HG03439 (cell line): ENCODE measurements at regions not wholly inside any gene's neighbourhood (a gene's known extent, or its start where the extent isn't known, plus 50 kb on each side); places are given as distances from the start of the nearest gene placed in this dataset.

ENCODE experiments used
- ATAC-seq: cut with Tn5 transposase; IDR thresholded peaks from one replicate; pipeline ENCODE4 v1.9.1; 2021; ENCODE audit warnings: mild to moderate bottlenecking, moderate library complexity; ENCODE audit not compliant: unreplicated experiment

DNA sequence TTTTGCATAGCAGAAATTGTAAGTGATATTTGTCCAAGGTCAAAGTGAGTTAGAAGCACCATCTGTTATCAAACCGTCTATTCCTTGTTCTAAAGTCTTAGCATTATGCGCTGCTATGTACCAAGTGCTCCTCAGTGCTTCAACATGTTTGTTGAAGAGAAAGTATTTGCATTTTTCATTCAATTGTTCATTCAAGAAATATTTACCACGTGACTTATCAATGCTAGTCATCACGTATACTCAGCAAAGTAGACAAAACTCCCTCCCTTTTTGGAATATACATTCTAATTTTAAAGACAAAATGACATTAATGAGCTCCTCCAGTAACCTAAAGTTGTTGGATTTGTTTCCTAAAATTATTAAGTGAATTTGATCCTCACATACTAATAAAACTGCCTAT is 388.0 kb upstream of the CDH8 start:
- ATAC-seq, result no peak

- no peak for ATAC-seq
These were observed 372.5 kb upstream of the CDH8 start for GRCh38 chr16:62408760-62409159.

DNA sequence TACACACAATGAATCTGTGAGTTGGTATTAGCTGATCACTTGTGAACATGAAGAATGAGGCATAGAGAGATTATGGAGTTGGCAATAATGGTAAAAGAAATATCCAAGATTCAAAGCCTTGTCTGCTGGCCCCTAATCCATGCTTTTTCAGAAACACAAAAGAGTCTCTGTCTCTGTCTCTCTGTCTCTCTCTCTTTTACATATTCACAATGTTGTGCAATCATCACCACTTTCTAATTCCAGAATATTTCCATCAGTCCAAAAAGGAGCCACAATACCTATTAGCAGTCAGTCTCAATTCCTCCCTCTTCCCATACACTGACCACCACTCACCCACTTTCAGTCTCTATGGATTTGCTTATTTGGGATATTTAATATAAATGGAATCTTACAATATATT is 370.1 kb upstream of the CDH8 start:
- ATAC-seq, result no peak

DNA sequence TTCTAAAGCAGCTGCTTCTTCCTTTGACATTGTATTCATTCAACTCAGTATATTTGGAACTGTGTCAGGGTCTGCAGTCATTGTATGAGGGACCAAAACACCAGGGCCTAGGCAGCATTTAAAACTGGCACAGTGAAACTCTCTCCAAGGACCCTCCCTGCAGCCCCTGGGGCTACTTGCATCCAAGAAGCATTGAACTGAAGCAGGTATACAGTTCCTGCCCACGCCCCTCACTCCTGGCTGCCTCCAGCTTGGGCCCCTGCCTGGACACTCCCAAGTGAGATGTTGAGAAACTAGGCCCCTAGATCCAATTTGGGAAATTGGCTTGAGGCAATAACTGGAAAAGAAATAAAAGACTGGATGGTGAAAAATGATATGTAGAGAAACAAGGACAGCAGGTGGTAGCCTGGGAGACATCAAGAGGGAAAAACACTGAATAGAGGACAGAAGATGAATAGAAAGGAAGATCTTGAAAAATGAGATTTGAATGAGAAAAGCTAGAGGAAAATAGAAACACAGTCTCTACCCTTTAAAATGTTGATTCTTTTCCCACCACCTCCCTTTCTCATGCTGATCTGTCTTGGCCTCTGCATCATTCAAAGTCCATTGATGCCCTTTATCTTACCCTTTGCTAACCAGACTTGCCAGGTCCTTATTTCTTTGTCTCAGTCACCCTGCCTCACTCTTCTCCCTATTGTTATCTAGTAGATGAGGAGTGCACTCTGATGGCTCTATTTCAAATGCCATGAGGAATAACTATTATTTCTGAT is 368.8 kb upstream of the CDH8 start:
- no peak for ATAC-seq

GRCh38 chr16:62392698-62393097 is 356.5 kb upstream of the CDH8 start:
- no peak for ATAC-seq

GRCh38 chr16:62391940-62392339 is 355.7 kb upstream of the CDH8 start:
- no peak for ATAC-seq

DNA sequence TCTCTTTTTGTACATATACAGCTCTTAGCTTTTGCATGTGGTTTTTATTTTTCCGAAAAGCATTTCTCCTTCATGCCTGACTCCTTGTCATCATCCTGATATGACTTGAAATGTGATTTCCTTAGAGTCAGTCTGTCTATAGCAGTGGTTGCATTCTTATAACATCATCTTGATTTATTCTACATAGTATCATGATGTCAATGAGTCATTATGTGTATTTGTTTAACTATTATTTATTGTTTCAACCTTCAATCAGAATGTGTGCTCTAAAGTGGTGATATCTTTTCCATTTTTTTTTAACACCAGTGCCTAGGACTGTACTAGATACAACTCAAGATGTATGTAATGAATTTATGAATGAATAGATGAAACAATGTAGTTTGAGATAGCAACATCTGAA is 354.9 kb upstream of the CDH8 start:
- no peak for ATAC-seq

DNA sequence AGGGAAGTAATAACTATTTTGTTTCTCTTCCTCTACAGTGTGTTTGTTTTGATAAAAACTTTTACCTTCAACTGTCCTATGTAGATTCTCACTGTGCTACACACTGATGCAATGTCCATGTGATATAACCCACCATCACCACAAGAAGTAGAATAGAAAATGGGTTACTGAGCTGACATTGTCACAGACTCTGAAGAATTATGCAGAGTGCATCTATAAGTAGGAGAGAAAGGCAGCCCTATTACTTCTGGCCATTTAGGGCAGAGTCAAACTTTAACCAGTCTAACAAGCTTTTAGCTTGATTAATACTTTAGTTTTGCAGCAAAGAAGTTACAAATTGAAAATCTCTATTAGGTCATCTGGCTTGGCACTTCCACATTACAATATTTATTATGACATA is 354.0 kb upstream of the CDH8 start:
- no peak for ATAC-seq

- no peak for ATAC-seq
These were observed 350.2 kb upstream of the CDH8 start for GRCh38 chr16:62386411-62386810.

DNA sequence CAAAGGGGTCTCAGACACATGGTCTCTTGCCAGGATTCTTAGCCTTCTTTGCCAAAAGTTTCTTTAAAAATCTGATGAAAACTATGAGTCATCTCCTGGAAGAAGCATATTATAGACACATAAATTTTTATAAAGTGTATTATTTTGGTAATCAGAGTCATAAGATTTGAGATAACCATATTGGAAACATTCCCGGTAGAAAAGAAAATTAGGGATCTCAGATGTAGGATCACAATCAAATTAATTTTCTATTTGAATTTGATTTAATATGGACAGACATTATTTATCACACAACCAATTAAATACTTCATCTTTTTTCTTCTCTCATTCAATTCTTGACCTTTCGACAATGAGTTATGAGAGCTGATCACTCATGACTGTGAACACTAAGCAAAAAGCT is 347.7 kb upstream of the CDH8 start:
- ATAC-seq, result no peak

- ATAC-seq, result no peak
These were observed 334.2 kb upstream of the CDH8 start for GRCh38 chr16:62370445-62370844.

DNA sequence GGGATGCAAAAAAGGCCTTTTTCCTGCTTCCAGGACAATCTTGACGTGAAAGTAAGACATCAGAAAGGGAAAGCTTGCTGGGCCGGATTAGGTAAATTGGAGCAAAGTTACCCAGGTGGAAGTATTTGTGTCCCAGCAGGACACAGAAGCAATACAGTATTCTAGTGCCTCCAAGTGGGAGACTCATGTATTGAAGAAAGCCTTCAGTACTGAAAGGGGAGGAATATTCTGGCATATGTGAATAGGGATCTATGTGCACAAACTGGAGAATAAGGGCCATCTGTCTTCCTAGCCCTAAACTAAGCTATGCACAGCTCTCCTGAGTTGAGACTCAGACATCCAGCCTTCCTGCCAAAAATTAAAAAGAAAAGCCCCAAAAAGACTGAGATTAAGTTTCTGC is 327.3 kb upstream of the CDH8 start:
- no peak for ATAC-seq

- no peak for ATAC-seq
These were observed 317.1 kb upstream of the CDH8 start for GRCh38 chr16:62353355-62353754.

- ATAC-seq, result no peak
These were observed 306.0 kb upstream of the CDH8 start for GRCh38 chr16:62342216-62342615.

DNA sequence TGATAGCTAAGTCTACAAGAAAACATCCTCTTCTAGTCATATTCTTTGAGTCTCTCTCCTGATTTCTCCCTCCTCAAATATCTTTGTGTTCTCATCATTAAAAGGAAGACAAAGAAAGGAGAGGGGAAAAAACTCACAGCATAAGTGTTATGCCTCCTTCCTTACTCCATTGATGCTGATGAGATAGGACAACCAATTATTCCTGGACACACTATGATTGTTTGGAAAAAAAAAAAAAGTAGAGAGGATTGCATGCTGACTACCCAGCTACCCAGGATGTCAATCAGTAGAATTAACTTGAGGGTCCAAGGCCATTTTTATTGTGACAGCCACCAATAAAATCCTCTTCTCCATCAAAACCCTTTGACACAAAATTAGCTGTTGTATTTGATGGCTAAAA is 299.1 kb upstream of the CDH8 start:
- no peak for ATAC-seq

DNA sequence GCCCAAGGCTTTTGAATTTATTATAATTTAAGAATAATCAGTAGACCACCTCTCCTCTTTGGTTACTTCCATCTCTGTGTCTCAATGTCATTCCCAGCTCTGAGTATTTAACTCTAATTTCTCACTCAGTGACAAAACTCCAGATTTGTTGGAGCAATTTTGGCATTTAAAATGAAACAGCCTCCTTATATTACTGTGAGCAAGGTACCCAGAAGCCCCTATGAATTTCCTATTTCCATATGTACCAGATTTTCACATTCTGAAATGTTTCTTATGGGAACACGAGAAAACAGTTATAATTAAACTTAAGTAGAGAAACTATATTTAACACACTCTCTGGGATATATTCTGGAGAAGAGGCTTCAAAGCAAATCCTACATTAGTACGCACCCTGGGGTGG is 285.4 kb upstream of the CDH8 start:
- no peak for ATAC-seq

DNA sequence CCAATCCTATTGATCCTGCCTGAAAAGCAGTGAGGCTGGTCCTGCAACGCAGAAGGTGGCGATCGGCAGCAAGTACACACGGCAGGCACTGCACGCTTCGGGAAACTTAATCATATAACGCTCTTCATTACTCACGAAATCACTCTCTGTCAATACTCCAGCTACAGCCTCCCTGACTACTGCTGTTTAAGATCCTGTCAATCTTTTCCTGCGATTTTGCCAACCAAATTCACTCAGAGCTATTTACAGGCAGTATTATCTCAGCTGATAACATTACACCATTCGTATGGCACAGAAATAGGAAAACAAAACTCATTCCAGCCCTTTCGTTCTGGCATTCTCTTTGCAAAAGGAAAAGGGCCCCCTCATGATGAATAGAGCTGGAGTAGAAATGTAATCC is 262.4 kb upstream of the CDH8 start:
- ATAC-seq, result no peak

DNA sequence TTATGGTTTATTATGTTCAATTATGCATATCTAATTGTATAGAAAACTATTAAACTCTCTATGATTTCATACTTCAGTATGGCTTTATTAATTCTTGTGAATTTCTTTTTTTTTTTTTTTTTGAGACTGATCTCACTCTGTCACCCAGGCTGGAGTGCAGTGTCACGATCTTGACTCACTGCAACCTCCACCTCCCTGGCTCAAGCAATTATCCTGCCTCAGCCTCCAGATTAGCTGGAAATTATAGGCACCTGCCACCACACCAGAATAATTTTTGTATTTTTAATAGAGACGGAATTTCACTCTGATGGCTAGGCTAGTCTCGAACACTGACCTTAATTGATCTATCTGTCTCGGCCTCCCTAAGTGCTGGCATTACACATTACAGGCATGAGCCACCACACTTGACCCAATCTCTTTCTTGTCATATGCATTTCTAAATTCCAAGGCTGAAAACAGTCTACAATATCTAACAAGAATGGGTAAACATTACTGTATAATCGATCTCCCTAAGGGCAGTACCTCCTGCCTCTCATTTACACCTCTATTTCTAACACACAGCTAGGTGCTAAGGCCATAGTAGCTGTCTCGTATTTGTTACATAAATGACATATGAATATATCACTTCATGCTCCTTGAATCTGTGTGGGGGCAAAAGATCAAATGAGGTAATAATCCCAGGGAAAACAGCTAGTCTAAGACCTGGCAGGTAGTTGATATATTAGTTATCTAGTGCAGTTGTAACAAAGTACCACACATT is 258.2 kb upstream of the CDH8 start:
- no peak for ATAC-seq

DNA sequence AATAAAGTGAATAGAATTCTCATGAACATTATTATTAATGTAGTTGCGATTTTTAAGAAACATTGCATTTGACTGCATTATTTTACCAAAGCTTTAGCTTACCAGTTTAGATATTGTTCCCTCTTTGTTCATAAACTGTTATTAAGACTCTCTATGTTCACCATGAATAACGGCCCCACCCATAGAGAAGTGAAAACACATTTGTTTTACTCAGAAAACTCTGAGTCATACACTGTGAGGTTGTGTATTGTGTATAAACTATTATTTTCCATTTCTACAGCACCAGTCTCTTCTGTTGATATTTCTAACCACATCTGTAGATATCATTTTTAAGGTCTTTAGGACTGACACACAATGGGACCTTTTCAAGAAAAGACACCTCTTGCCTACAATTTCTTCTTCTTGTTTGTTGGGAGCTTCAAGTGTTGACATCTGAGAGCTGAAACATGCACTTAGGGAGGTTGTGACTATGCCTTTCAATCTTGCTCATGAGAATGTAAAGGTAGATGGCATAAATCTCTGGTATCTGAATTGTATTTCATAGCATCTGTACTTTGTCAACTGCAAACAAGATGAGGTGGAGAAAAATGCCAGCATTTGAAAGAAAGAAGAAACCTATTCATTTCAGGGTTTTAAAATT is 252.9 kb upstream of the CDH8 start:
- no peak for ATAC-seq

- ATAC-seq, result no peak
These were observed 244.3 kb upstream of the CDH8 start for GRCh38 chr16:62280506-62280905.

DNA sequence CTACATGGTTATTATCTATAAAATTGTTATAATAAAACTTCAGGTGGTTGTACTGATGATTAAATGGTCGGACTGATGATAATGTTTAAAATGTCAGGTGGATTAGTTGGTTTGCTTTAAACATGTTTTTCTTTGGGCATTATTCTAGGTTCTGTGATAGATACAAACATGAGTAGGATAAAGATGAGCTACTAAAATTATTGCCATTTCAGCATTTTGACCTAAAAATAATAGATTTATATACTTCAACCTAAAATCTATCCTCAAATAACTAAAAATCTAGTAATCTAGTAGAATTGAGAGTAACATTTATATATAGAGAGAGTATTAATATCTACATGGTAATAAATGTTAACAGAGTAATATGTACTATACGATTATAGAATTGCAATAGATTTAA is 241.7 kb upstream of the CDH8 start:
- ATAC-seq, result no peak

GRCh38 chr16:62276637-62277036 is 240.4 kb upstream of the CDH8 start:
- ATAC-seq, result no peak
